HG03354 (cell line): ENCODE measurements at regions not wholly inside any gene's neighbourhood (a gene's known extent, or its start where the extent isn't known, plus 50 kb on each side); places are given as distances from the start of the nearest gene placed in this dataset.
"Not testable (repeated sequence)": the region's sequence is repeated elsewhere in the genome, so short reads cannot be mapped to it uniquely, and the experiment has no call there.

Source experiments
- ATAC-seq: cut with Tn5 transposase; IDR thresholded peaks from one replicate; pipeline ENCODE4 v1.9.1; 2021; ENCODE audit warnings: mild to moderate bottlenecking; ENCODE audit not compliant: unreplicated experiment, poor library complexity, severe bottlenecking

GRCh38 chr14:34059925-34060650 lies 109.2 kb upstream of the EGLN3 start:
- ATAC-seq = peak; percentile 81

GRCh38 chr14:34059037-34059924 lies 108.4 kb upstream of the EGLN3 start:
- no peak for ATAC-seq

DNA sequence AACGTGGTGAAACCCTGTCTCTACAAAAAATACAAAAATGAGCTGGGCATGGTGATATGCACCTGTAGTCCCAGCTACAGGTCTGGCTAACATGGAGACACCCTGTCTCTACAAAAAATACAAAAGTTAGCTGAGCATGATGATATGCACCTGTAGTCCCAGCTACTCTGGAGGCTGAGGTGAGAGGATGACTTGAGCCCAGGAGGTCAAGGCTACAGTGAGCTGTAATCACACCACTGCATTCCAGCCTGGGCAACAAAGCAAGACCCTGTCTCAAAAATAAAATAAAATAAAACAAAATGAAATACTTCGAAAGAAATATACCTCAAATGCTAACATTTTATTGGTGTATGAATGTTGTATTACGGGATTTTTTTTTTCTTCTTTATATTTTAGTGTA lies 107.6 kb upstream of the EGLN3 start:
- no peak for ATAC-seq

GRCh38 chr14:34056046-34056445 lies 105.2 kb upstream of the EGLN3 start:
- ATAC-seq = no peak

GRCh38 chr14:34055157-34055950 lies 104.5 kb upstream of the EGLN3 start:
- no peak for ATAC-seq

DNA sequence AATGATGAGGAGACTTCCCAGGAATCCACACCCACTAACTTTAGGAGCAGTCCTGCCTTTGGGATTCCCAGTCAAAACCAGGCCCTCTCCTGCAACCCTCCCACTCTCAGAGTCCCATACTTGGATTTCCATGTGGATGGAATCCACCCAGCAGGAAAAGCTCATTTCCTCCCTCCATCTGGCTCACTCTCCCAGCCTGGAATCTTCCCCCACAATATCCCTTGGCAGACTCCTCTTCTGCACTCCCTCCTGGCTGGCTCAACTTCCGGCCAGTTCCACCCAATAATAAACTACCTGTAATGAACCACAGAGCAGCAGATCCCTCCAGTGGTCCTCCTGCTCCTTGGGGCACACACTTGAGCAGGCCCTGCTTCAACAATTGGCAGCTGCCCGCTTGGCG lies 102.8 kb upstream of the EGLN3 start:
- no peak for ATAC-seq

GRCh38 chr14:34052658-34053014 lies 101.8 kb upstream of the EGLN3 start:
- ATAC-seq = no peak

GRCh38 chr14:34051966-34052657 lies 101.2 kb upstream of the EGLN3 start:
- peak; percentile 56 for ATAC-seq

DNA sequence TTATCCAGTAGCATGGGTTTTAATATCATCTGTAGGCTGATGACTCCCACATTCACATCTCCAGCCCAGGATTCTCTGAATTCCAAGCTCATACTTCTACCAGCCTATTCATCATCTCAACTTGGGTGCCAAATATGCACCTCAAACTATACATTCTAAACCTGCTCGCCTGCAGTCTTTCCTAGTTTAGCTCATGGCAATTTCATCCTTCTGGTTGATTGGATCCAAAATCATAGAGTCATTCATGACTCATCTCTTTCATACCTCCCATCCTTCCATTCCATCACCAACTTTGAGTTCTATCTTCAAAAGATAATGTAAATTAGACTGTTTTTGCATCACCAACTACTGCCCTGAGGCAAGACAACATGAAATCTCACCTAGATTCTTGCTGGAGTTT lies 99.7 kb upstream of the EGLN3 start:
- ATAC-seq = no peak

DNA sequence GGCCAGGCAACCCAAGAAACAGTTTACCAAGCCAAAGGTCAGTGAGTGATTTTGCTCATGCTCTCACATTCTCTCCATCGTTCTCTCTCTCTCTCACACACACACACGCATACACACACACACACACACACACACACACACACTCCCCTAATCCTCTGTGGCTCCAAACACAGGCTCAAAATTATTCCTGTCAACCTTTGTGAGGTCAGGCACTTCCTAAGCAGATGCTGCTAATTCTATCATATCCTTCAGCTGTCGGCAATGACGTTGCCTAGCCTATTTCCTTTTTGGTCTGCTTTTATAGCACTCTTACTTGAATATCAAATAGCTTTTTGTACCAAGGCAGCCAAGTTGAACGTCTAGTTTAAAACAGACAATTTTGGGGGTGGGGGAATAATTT lies 98.9 kb upstream of the EGLN3 start:
- ATAC-seq = no peak

DNA sequence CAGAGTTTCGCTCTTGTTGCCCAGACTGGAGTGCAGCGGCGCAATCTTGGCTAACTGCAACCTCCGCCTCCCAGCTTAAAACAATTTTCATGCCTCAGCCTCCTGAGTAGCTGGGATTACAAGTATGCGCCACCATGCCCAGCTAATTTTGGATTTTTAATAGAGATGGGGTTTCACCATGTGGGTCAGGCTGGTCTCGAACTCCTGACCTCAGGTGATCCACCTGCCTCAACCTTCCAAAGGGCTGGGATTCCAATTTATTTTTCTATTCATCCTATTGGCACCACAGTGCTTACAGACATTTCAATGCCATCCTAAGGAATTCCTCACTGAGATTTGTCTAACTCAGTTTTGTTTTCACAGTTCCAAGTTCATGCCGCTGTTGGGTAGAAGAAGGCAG lies 98.3 kb upstream of the EGLN3 start:
- not testable (repeated sequence) for ATAC-seq

GRCh38 chr14:34046799-34047520 lies 96.1 kb upstream of the EGLN3 start:
- ATAC-seq = no peak

- ATAC-seq = no peak
Observed at GRCh38 chr14:34044666-34045306, 93.9 kb upstream of the EGLN3 start.

GRCh38 chr14:34044373-34044637 lies 93.4 kb upstream of the EGLN3 start:
- ATAC-seq = no peak

GRCh38 chr14:34043627-34044372 lies 92.9 kb upstream of the EGLN3 start:
- peak; percentile 88 for ATAC-seq

GRCh38 chr14:34041220-34041619 lies 90.3 kb upstream of the EGLN3 start:
- ATAC-seq = no peak

- no peak for ATAC-seq
Observed at GRCh38 chr14:34040766-34041165, 89.9 kb upstream of the EGLN3 start.

GRCh38 chr14:34039428-34040047 lies 88.7 kb upstream of the EGLN3 start:
- ATAC-seq = no peak
